Loucy (cell line): ENCODE measurements at regions not wholly inside any gene's neighbourhood (a gene's known extent, or its start where the extent isn't known, plus 50 kb on each side); places are given as distances from the start of the nearest gene placed in this dataset.

Source experiments
- CTCF ChIP-seq: fragments of 200-600 bp; sonication (generic); conservative IDR thresholded peaks from 2 replicates; pipeline ENCODE4 v1.5.1; 2014; ENCODE audit warnings: mild to moderate bottlenecking, antibody characterized with exemption, low read length
- EZH2phosphoT487 ChIP-seq: fragments of 200-600 bp; IDR thresholded peaks from 2 replicates; pipeline ENCODE4 v1.6.1; 2018; ENCODE audit warnings: antibody characterized with exemption, mild to moderate bottlenecking, moderate library complexity, borderline replicate concordance

GRCh38 chr7:29723599-29723998 is 82.7 kb upstream of the WIPF3 start:
- TF ChIP-seq CTCF (no peak), EZH2phosphoT487 (no peak)
